GM12892 (cell line): ENCODE measurements at regions not wholly inside any gene's neighbourhood (a gene's known extent, or its start where the extent isn't known, plus 50 kb on each side); places are given as distances from the start of the nearest gene placed in this dataset.

Source experiments
- POLR2A ChIP-seq: IDR thresholded peaks from 2 replicates; pipeline ENCODE4 v1.6.1; 2011; ENCODE audit warnings: low read depth, low read length, control low read depth
- POLR2AphosphoS5 ChIP-seq: IDR thresholded peaks from 2 replicates; pipeline ENCODE4 v1.6.1; 2011; ENCODE audit warnings: low read depth, low read length, control low read depth

- no peak for TF ChIP-seq POLR2AphosphoS5
- TF ChIP-seq POLR2A: no peak
These were observed 473.4 kb upstream of the PAPPA start for GRCh38 chr9:115680231-115680630.
